OCI-LY3 (cell line): ENCODE measurements at regions not wholly inside any gene's neighbourhood (a gene's known extent, or its start where the extent isn't known, plus 50 kb on each side); places are given as distances from the start of the nearest gene placed in this dataset.

Experiments used
- EZH2phosphoT487 ChIP-seq: fragments of 200-600 bp; shearing (Covaris generic); IDR thresholded peaks from 2 replicates; pipeline ENCODE4 v1.6.1; 2018; ENCODE audit warnings: antibody characterized with exemption, mixed run types, low read depth
- TF ChIP-seq, protein P1 (sequence below): fragments of 200-600, 300-600 bp; sonication (generic); IDR thresholded peaks from 2 replicates; pipeline ENCODE4 v1.5.1; 2014; ENCODE audit warnings: antibody characterized with exemption, low read length, low read depth

DNA sequence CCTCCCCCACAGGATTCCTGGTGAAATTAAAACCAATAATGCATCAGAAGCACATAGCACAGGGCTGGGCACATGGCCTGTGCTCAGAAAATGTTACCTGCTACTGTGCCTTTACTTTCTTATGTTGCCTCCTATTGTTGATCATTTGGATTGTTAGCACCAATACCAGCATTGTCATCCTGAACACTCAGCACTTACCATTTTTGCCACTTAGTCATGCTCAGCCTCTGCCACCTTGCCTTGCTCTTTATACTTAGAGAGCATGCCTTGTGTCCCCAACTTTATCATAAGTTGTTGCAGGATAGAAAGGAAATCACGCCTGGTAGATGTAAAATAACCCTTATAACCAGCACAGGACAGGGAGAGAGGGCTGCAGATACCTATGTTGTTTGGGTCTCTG lies 361.0 kb upstream of the RUNX1 start:
- TF ChIP-seq, protein P1, sequence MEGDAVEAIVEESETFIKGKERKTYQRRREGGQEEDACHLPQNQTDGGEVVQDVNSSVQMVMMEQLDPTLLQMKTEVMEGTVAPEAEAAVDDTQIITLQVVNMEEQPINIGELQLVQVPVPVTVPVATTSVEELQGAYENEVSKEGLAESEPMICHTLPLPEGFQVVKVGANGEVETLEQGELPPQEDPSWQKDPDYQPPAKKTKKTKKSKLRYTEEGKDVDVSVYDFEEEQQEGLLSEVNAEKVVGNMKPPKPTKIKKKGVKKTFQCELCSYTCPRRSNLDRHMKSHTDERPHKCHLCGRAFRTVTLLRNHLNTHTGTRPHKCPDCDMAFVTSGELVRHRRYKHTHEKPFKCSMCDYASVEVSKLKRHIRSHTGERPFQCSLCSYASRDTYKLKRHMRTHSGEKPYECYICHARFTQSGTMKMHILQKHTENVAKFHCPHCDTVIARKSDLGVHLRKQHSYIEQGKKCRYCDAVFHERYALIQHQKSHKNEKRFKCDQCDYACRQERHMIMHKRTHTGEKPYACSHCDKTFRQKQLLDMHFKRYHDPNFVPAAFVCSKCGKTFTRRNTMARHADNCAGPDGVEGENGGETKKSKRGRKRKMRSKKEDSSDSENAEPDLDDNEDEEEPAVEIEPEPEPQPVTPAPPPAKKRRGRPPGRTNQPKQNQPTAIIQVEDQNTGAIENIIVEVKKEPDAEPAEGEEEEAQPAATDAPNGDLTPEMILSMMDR, result no peak
- no peak for TF ChIP-seq EZH2phosphoT487
